ENCODE measurements at regions not wholly inside any gene's neighbourhood (a gene's known extent, or its start where the extent isn't known, plus 50 kb on each side); places are given as distances from the start of the nearest gene placed in this dataset.

DNA sequence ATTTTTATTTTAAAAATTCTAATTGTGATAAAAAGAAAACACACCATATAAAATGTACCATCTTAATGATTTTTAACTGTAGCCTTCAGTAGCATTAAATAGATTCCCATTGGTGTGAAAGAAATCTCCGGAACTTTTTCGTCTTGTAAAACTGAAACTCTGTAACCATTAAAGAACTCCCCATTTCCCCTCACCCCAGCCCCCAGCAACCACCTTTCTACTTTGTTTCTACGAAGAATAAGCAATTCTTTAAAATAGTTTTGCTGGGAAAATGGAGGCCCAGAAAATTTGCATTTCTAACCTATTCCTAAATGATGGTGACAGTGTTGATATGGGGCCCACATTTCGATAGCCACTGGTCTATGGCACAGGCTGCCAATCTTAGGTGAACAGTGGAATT lies 305.4 kb upstream of the PFKP start:
- no peak for TF ChIP-seq CTCF (IDR thresholded peaks at IDR 0.05; ENCODE audit: low read depth, low read length, missing control alignments)
- no peaks in the 10 kb centered on the region for H3K36me3 ChIP-seq (replicated peaks)
- H3K27me3 ChIP-seq (replicated peaks) = no peaks in the 10 kb centered on the region
- DNase-seq = no peak
- no peak overlapping the region for H3K27ac ChIP-seq
- H3K4me3 ChIP-seq (ENCODE audit: low read depth, low read length) = no peak overlapping the region
- in situ Hi-C loops (cut with HindIII; ENCODE audit: low pct_ligation_motif_present, low sequenced_read_pairs) = no loop called here

GRCh38 chr10:2761311-2761710 lies 306.0 kb upstream of the PFKP start:
- in situ Hi-C loops (cut with HindIII; ENCODE audit: low pct_ligation_motif_present, low sequenced_read_pairs) = no loop called here
- Histone ChIP-seq H3K36me3 (replicated peaks) (no peaks in the 10 kb centered on the region), H3K27me3 (replicated peaks) (no peaks in the 10 kb centered on the region), H3K4me3 (ENCODE audit: low read depth, low read length) (no peak overlapping the region), H3K27ac (no peak overlapping the region)
- TF ChIP-seq CTCF (IDR thresholded peaks at IDR 0.05; ENCODE audit: low read depth, low read length, missing control alignments) = no peak
- DNase-seq = no peak

DNA sequence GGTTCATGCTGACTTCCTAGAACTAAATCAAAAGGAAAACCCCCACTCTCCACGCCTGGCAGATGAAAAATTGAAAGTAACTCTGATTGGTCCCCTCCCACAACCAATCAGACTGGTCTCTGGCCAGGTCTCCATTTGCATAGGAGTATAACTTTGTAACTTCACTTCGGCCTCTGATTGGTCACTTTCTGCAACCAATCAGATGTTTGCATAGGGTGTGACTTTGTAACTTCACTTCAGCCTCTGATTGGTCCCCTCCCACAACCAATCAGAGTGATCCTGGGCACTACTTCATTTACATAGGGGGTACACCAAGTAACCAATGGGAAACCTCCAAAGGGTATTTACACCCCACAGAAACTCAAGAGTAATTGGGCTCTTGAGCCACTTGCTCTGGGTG lies 306.6 kb upstream of the PFKP start:
- H3K4me3 ChIP-seq (ENCODE audit: low read depth, low read length) = no peak overlapping the region
- H3K27me3 ChIP-seq (replicated peaks) = no peaks in the 10 kb centered on the region
- in situ Hi-C loops (cut with HindIII; ENCODE audit: low pct_ligation_motif_present, low sequenced_read_pairs) = no loop called here
- H3K36me3 ChIP-seq (replicated peaks) = no peaks in the 10 kb centered on the region
- TF ChIP-seq CTCF (IDR thresholded peaks at IDR 0.05; ENCODE audit: low read depth, low read length, missing control alignments) = no peak
- H3K27ac ChIP-seq = no peak overlapping the region
- DNase-seq = no peak

- Histone ChIP-seq H3K27me3 (replicated peaks) (no peaks in the 10 kb centered on the region), H3K4me3 (ENCODE audit: low read depth, low read length) (no peak overlapping the region), H3K36me3 (replicated peaks) (no peaks in the 10 kb centered on the region), H3K27ac (no peak overlapping the region)
- no peak for TF ChIP-seq CTCF (IDR thresholded peaks at IDR 0.05; ENCODE audit: low read depth, low read length, missing control alignments)
- no peak for DNase-seq
- in situ Hi-C loops (cut with HindIII; ENCODE audit: low pct_ligation_motif_present, low sequenced_read_pairs) = no loop called here
These were observed 308.1 kb upstream of the PFKP start for GRCh38 chr10:2759233-2759632.

DNA sequence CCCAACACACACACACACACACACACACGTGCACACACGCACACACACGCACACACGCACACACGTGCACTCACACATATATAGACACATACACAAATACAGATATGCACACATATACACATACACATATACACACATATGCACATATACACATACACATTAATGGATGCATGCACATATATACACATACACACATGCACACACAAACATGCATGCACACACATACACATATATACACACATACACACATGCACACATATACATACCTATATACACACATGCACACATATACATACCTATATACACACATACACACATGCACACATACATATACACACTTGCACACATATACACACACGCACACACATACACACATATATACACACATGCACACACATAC lies 312.4 kb upstream of the PFKP start:
- no peak for TF ChIP-seq CTCF (IDR thresholded peaks at IDR 0.05; ENCODE audit: low read depth, low read length, missing control alignments)
- DNase-seq = no peak
- H3K36me3 ChIP-seq (replicated peaks) = no peaks in the 10 kb centered on the region
- no peak overlapping the region for H3K4me3 ChIP-seq (ENCODE audit: low read depth, low read length)
- H3K27me3 ChIP-seq (replicated peaks) = no peaks in the 10 kb centered on the region
- in situ Hi-C loops (cut with HindIII; ENCODE audit: low pct_ligation_motif_present, low sequenced_read_pairs) = no loop called here
- no peak overlapping the region for H3K27ac ChIP-seq

GRCh38 chr10:2748287-2748686 lies 319.1 kb upstream of the PFKP start:
- H3K27ac ChIP-seq = no peak overlapping the region
- no peaks in the 10 kb centered on the region for H3K36me3 ChIP-seq (replicated peaks)
- DNase-seq = no peak
- TF ChIP-seq CTCF (IDR thresholded peaks at IDR 0.05; ENCODE audit: low read depth, low read length, missing control alignments) = no peak
- no peaks in the 10 kb centered on the region for H3K27me3 ChIP-seq (replicated peaks)
- in situ Hi-C loops (cut with HindIII; ENCODE audit: low pct_ligation_motif_present, low sequenced_read_pairs) = no loop called here
- H3K4me3 ChIP-seq (ENCODE audit: low read depth, low read length) = no peak overlapping the region

All from brain microvascular endothelial cell (primary cell).